Right forelimb (tissue), 1 donor: ENCODE measurements at regions not wholly inside any gene's neighbourhood (a gene's known extent, or its start where the extent isn't known, plus 50 kb on each side); places are given as distances from the start of the nearest gene placed in this dataset.
A peak's percentile ranks its signal among the peaks of the same experiment; 100 is the strongest.

ENCODE experiments used
- DNase-seq: peaks from one replicate; pipeline ENCODE4 v3.0.0-alpha.2; 2018

DNA sequence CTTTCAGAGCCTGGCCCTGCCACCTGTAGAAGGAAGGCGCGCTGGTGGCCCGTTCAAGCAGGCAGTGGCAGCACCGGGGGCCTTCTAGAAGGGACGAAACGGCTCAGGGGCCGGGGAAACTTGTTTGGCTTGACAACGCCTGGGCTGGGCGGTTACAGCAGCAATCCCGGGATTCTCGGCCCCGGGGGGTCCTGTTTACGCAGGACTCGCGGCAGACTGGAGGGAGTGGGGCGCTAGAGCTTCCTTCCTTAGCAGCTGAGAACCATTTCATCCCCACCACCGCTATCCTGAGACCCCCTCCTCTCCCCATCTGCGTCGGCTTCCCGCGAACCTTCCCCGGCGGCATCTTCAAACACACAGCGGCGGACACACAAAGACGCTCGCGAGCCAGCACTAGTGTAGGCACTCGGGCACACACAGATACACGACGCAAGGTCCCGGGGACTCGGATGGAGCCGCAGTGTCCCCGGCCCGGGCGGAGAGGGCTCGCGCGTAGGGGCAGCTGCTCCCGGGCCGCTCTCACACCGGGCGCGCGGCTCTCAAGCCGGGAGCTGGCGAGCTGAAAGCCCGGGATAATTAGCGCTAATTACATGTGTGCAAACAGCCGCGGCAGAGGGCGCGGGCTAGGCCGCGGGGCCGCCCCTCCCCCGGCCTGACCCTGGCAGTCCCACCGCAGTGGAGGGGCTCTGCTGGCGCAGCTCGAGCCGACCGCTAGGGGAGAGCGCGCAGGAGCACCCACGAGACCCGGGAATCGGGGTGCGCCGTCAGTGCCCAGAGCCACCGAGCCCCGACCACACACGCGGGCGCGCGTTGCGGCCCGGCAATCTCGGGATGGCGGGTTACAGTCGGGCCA is 271.4 kb downstream of the FOXD2 start:
- no peak for DNase-seq

- no peak for DNase-seq
Observed at GRCh38 chr1:47709872-47710231, 272.0 kb downstream of the FOXD2 start.

- DNase-seq = peak; percentile 87
Observed at GRCh38 chr1:47710329-47711071, 272.7 kb downstream of the FOXD2 start.
